Upper lobe of left lung (tissue), 4 donors: ENCODE measurements at regions not wholly inside any gene's neighbourhood (a gene's known extent, or its start where the extent isn't known, plus 50 kb on each side); places are given as distances from the start of the nearest gene placed in this dataset.

Source experiments
- POLR2A ChIP-seq, 4 donors: fragments of 450-650 bp; IDR thresholded peaks; one replicate each; pipeline ENCODE4 v1.5.1; 2016 to 2017; ENCODE audit warnings: antibody characterized with exemption in 4 of 4, mild to moderate bottlenecking in 2 of 4
- TF ChIP-seq, protein P1 (sequence below), 6 experiments: fragments of 450-650 bp in 4 of 6; fragments of 200-600 bp in 2 of 6; sonication (generic) in 2 of 6; IDR thresholded peaks; one replicate each; pipeline ENCODE4 v1.5.1; 2016 to 2019; ENCODE audit warnings: antibody characterized with exemption in 6 of 6

DNA sequence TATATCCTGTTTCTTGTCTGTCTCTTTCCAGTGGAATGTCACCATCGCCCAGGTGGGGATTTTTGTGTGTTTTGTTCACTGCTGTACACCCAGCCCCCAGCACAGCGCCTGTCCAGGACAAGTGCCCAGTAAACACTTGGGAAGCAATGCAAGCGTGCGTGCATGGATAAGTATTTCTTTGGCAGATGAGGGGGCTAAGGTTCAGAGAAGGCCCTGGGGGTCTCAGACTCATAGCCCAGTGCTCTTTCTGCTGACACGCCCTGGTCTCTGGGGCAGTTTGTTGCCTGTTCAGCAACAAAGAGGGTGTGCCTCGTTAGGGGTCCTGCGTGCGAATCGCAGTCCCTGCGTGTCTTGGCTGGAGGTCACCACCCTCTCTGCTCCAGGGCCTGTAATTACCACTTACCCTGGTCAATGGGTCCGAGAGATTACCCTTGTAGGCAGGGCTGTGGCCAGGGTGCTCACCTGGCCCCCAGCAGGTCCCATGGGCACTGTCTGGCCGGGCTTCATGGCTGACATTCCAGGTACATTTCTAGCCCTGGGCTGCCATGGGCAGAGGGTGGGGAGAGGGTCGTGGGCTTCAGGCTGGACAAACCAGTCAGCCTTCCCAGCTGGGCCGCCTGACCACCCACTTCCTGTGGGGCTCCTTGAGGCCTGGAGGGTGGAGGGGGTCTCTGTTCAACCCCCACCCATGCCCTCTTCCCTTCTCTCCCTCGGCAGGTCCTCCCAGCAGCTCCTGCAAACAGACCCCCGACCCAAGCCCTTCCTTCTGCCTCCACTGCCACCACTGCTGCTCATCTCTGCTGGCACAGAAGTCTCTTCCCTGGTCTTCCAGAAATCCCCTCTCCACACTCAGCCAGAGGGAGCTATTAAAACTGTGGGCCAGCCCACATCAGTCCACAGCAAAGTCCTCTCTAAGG is 87.1 kb downstream of the CEBPB start:
- TF ChIP-seq, protein P1, sequence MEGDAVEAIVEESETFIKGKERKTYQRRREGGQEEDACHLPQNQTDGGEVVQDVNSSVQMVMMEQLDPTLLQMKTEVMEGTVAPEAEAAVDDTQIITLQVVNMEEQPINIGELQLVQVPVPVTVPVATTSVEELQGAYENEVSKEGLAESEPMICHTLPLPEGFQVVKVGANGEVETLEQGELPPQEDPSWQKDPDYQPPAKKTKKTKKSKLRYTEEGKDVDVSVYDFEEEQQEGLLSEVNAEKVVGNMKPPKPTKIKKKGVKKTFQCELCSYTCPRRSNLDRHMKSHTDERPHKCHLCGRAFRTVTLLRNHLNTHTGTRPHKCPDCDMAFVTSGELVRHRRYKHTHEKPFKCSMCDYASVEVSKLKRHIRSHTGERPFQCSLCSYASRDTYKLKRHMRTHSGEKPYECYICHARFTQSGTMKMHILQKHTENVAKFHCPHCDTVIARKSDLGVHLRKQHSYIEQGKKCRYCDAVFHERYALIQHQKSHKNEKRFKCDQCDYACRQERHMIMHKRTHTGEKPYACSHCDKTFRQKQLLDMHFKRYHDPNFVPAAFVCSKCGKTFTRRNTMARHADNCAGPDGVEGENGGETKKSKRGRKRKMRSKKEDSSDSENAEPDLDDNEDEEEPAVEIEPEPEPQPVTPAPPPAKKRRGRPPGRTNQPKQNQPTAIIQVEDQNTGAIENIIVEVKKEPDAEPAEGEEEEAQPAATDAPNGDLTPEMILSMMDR (IDR thresholded peaks at IDR 0.05), result no peak
- no peak for TF ChIP-seq POLR2A (IDR thresholded peaks at IDR 0.05)
